ENCODE measurements at regions not wholly inside any gene's neighbourhood (a gene's known extent, or its start where the extent isn't known, plus 50 kb on each side); places are given as distances from the start of the nearest gene placed in this dataset.
A peak's percentile ranks its signal among the peaks of the same experiment; 100 is the strongest.

GRCh38 chr7:49137978-49138377, 213.6 kb downstream of the CDC14C start:
- H3K4me3 ChIP-seq (ENCODE audit: low read depth, low read length) = no peak overlapping the region
- no peak for DNase-seq (ENCODE audit: low read depth)
- TF ChIP-seq CTCF (conservative IDR thresholded peaks at IDR 0.05; ENCODE audit: low read depth, low read length) = no peak

- TF ChIP-seq CTCF (conservative IDR thresholded peaks at IDR 0.05; ENCODE audit: low read depth, low read length) = no peak
- no peak for DNase-seq (ENCODE audit: low read depth)
Observed at GRCh38 chr7:49150486-49150885, 226.1 kb downstream of the CDC14C start.

GRCh38 chr7:49151146-49151545, 226.8 kb downstream of the CDC14C start:
- no peak for DNase-seq (ENCODE audit: low read depth)
- no peak overlapping the region for H3K4me3 ChIP-seq (ENCODE audit: low read depth, low read length)
- no peak for TF ChIP-seq CTCF (conservative IDR thresholded peaks at IDR 0.05; ENCODE audit: low read depth, low read length)

More at GRCh38 chr7:49150486-49150885, 226.1 kb downstream of the CDC14C start:
- H3K4me3 ChIP-seq (ENCODE audit: low read depth, low read length) = no peak overlapping the region

- DNase-seq (ENCODE audit: low read depth) = no peak
- no peak for TF ChIP-seq CTCF (conservative IDR thresholded peaks at IDR 0.05; ENCODE audit: low read depth, low read length)
- H3K4me3 ChIP-seq (ENCODE audit: low read depth, low read length) = no peak overlapping the region
Observed at GRCh38 chr7:49158321-49158720, 234.0 kb downstream of the CDC14C start.

- TF ChIP-seq CTCF (conservative IDR thresholded peaks at IDR 0.05; ENCODE audit: low read depth, low read length) = no peak
- no peak for DNase-seq (ENCODE audit: low read depth)
Observed at GRCh38 chr7:49159536-49159935, 235.2 kb downstream of the CDC14C start.

GRCh38 chr7:49166441-49166840, 242.1 kb downstream of the CDC14C start:
- no peak for DNase-seq (ENCODE audit: low read depth)
- H3K4me3 ChIP-seq (ENCODE audit: low read depth, low read length) = no peak overlapping the region
- TF ChIP-seq CTCF (conservative IDR thresholded peaks at IDR 0.05; ENCODE audit: low read depth, low read length) = peak; percentile 32

More at GRCh38 chr7:49159536-49159935, 235.2 kb downstream of the CDC14C start:
- H3K4me3 ChIP-seq (ENCODE audit: low read depth, low read length) = no peak overlapping the region

- H3K4me3 ChIP-seq (ENCODE audit: low read depth, low read length) = no peak overlapping the region
- no peak for TF ChIP-seq CTCF (conservative IDR thresholded peaks at IDR 0.05; ENCODE audit: low read depth, low read length)
- no peak for DNase-seq (ENCODE audit: low read depth)
Observed at GRCh38 chr7:49172639-49173038, 248.3 kb downstream of the CDC14C start.

All from epithelial cell of proximal tubule (primary cell).